Endothelial cell of umbilical vein (primary cell): ENCODE measurements at regions not wholly inside any gene's neighbourhood (a gene's known extent, or its start where the extent isn't known, plus 50 kb on each side); places are given as distances from the start of the nearest gene placed in this dataset.

Source experiments
- BruUV-seq: library from RNA; stranded (reverse); fragments of 400-500 nt; replicated peaks from 2 replicates; lab custom pipeline; 2021; lab: Mats Ljungman, UMichigan
- CTCF ChIA-PET: fragments of 300-600, 350-600 bp; sonication (Branson Sonifier 250); formaldehyde crosslinking; loops from one replicate; lab custom pipeline; 2021; ENCODE audit warnings: antibody characterized with exemption, inconsistent platforms; lab: Charles Lee
- POLR2A ChIA-PET: fragments of 300-600, 350-600 bp; sonication (Branson Sonifier 250); formaldehyde crosslinking; loops from one replicate; lab custom pipeline; 2021; ENCODE audit warnings: antibody characterized with exemption, inconsistent platforms; lab: Charles Lee
- DNase-seq: peaks from one replicate; pipeline ENCODE4 v3.0.0-alpha.2; 2011; ENCODE audit warnings: low read depth, low spot score
- FAIRE-seq: peaks from 2 replicates; lab custom pipeline; 2011; peaks lifted over from hg19 to GRCh38; lab: Jason Lieb, UNC
- H2AFZ ChIP-seq: 2 replicates; pipeline ENCODE4 v1.6.0; 2012; ENCODE audit warnings: low read depth, low read length, control low read depth, inconsistent platforms
- H3K27ac ChIP-seq: 2 replicates; pipeline ENCODE4 v1.5.1; 2011; ENCODE audit warnings: low read depth, mild to moderate bottlenecking, control low read depth, low read length, moderate library complexity; ENCODE audit not compliant: insufficient read depth
- H3K27me3 ChIP-seq, 2 experiments: 2 replicates each; pipeline versions ENCODE4 v1.6.0 to v1.6.1; 2011; ENCODE audit warnings: low read length in 2 of 2, mixed read lengths in 1 of 2; ENCODE audit not compliant: control insufficient read depth in 2 of 2, insufficient read depth in 2 of 2
- H3K36me3 ChIP-seq, 2 experiments: 2 replicates in 1 of 2; 3 replicates in 1 of 2; pipeline ENCODE4 v1.5.1; 2011; ENCODE audit warnings: low read length in 2 of 2, mild to moderate bottlenecking in 1 of 2, moderate library complexity in 1 of 2; ENCODE audit not compliant: control insufficient read depth in 2 of 2, insufficient read depth in 2 of 2; ENCODE audit errors: extremely low read depth in 1 of 2
- H3K4me1 ChIP-seq: 3 replicates; pipeline ENCODE4 v1.5.1; 2011; ENCODE audit warnings: mild to moderate bottlenecking, low read length; ENCODE audit not compliant: control insufficient read depth, insufficient read depth; ENCODE audit errors: extremely low read depth
- H3K4me2 ChIP-seq: 2 replicates; pipeline ENCODE4 v1.6.1; 2011; ENCODE audit warnings: low read length, control low read depth, mixed read lengths; ENCODE audit not compliant: insufficient read depth
- H3K4me3 ChIP-seq, 3 experiments: fragments of 200-600 bp in 1 of 3; sonication (generic), shearing (Covaris generic) in 1 of 3; replicated peaks in 1 of 3; 2 replicates each; pipeline ENCODE4 v1.5.1; 2011 to 2016; ENCODE audit warnings: control low read depth in 3 of 3, low read length in 3 of 3, mild to moderate bottlenecking in 2 of 3, inconsistent platforms in 1 of 3, low read depth in 1 of 3, moderate library complexity in 1 of 3; ENCODE audit not compliant: insufficient read depth in 1 of 3
- H3K79me2 ChIP-seq: 2 replicates; pipeline ENCODE4 v1.6.0; 2012; ENCODE audit warnings: low read length, inconsistent platforms; ENCODE audit not compliant: control insufficient read depth, insufficient read depth
- H3K9ac ChIP-seq: replicated peaks from 2 replicates; pipeline ENCODE3; 2011; ENCODE audit warnings: low read length, control low read depth; ENCODE audit not compliant: insufficient read depth; ENCODE audit errors: extremely low read depth
- H3K9me1 ChIP-seq: replicated peaks from 3 replicates; pipeline ENCODE4 v1.6.0; 2011; ENCODE audit warnings: mild to moderate bottlenecking, low read length; ENCODE audit not compliant: control insufficient read depth, insufficient read depth; ENCODE audit errors: extremely low read depth
- H3K9me3 ChIP-seq: replicated peaks from 2 replicates; pipeline ENCODE4 v1.5.1; 2012; ENCODE audit warnings: low read length, inconsistent platforms; ENCODE audit not compliant: control insufficient read depth, insufficient read depth
- H4K20me1 ChIP-seq: replicated peaks from 2 replicates; pipeline ENCODE3; 2011; ENCODE audit warnings: mild to moderate bottlenecking, low read length; ENCODE audit not compliant: control insufficient read depth, insufficient read depth; ENCODE audit errors: extremely low read depth
- CTCF ChIP-seq, 2 donors: IDR thresholded peaks; 1 replicate in 1 of 2; 2 replicates in 1 of 2; pipeline ENCODE4 v1.5.1; 2011; ENCODE audit warnings: low read length in 2 of 2, mild to moderate bottlenecking in 2 of 2, moderate library complexity in 2 of 2, control low read depth in 1 of 2, inconsistent platforms in 1 of 2, low read depth in 1 of 2; ENCODE audit not compliant: insufficient read depth in 1 of 2; ENCODE audit errors: extremely low read depth in 1 of 2
- EZH2 ChIP-seq: IDR thresholded peaks from 2 replicates; pipeline ENCODE4 v1.6.1; 2012; ENCODE audit warnings: borderline replicate concordance, low read depth, mild to moderate bottlenecking, moderate library complexity, low read length, inconsistent platforms; ENCODE audit not compliant: severe bottlenecking
- FOS ChIP-seq: IDR thresholded peaks from 2 replicates; pipeline ENCODE4 v1.6.1; 2011; ENCODE audit warnings: mild to moderate bottlenecking, low read length, moderate library complexity, borderline replicate concordance; ENCODE audit not compliant: insufficient read depth
- GATA2 ChIP-seq: IDR thresholded peaks from 2 replicates; pipeline ENCODE4 v1.7.0; 2011; ENCODE audit warnings: low read depth, mild to moderate bottlenecking, moderate library complexity, mixed read lengths, low read length; ENCODE audit not compliant: insufficient read length, insufficient read depth
- JUN ChIP-seq: IDR thresholded peaks from 2 replicates; pipeline ENCODE4 v1.6.1; 2011; ENCODE audit warnings: borderline replicate concordance, low read depth; ENCODE audit not compliant: insufficient read length, insufficient read depth
- MAX ChIP-seq: IDR thresholded peaks from 2 replicates; pipeline ENCODE4 v1.6.1; 2011; ENCODE audit not compliant: insufficient read depth, insufficient read length
- MYC ChIP-seq: IDR thresholded peaks from one replicate; pipeline ENCODE4 v1.6.1; 2011; ENCODE audit warnings: mild to moderate bottlenecking, low read depth, low read length
- POLR2A ChIP-seq: IDR thresholded peaks from 2 replicates; pipeline ENCODE4 v1.6.1; 2012; ENCODE audit warnings: low read depth, mild to moderate bottlenecking, control low read depth, low read length
- POLR2AphosphoS5 ChIP-seq: IDR thresholded peaks from 2 replicates; pipeline ENCODE4 v1.6.1; 2012; ENCODE audit warnings: low read depth, mild to moderate bottlenecking, control low read depth, low read length, moderate library complexity; ENCODE audit not compliant: insufficient read depth
- dilution Hi-C: fragments of 300-500 bp; cut with MboI; formaldehyde crosslinking; loops from one replicate; pipeline ENCODE4 v1.15.0; 2019; ENCODE audit warnings: low sequenced_read_pairs; ENCODE audit not compliant: extremely low pct_ligation_motif_present
- intact Hi-C: fragments of 100-400 bp; cut with micrococcal nuclease; formaldehyde crosslinking; loops from one replicate; pipeline ENCODE4 v1.10.0; 2022

DNA sequence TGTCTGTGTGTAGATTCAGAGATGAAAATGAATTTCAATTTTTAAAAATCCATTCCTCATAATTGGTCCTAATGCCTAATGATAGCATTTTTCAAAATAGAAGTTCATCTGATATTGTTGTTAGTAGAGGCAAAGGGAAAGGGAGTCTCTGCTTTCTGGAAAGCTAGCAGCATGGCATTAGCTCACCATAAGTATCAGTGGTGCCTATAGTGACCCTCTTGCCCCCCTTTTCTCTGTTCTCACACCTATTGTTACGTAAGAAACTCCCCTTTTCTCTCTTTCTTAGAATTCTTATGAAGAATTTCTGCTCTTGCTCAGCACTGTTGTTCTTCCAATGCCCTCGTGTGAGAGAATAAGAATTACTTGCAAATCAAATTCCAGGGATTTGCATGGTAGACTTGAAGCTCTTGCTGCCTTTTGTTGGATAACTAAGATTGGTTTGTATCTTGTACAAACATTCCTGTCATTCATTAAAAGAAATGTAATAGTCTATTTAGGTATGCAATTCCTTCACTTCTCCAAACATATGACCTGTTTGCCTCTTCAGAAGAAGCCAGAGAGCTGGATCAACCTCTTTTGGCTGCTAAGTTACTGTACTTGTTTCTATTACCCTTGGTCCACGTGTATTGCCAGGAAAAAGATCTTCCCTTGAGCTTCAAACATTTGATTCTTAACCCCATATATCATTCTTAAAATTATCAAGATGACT, 69.2 kb upstream of the MAGI3 start:
- no TSS peak for BruUV-seq
- H3K27me3 ChIP-seq, result no peaks in the 10 kb centered on the region
- no peak overlapping the region for H3K27ac ChIP-seq
- CTCF ChIA-PET, result no interaction called here
- POLR2A ChIA-PET, result no interaction called here
- H3K4me3 ChIP-seq, result no peak overlapping the region
- dilution Hi-C loops, result no loop called here
- H3K4me2 ChIP-seq, result no peak overlapping the region
- H3K9me3 ChIP-seq, result no peaks in the 10 kb centered on the region
- H3K79me2 ChIP-seq, result no peaks in the 10 kb centered on the region
- H3K9ac ChIP-seq, result no peak overlapping the region
- no peaks in the 10 kb centered on the region for H3K4me1 ChIP-seq
- no peak overlapping the region for H2AFZ ChIP-seq
- H3K36me3 ChIP-seq, result no peaks in the 10 kb centered on the region
- no peak for TF ChIP-seq POLR2A
- TF ChIP-seq EZH2, result no peak
- no peak for TF ChIP-seq POLR2AphosphoS5
- no peak for TF ChIP-seq MAX
- TF ChIP-seq FOS, result no peak
- TF ChIP-seq JUN, result no peak
- no peak for TF ChIP-seq MYC
- no peak for TF ChIP-seq CTCF (IDR thresholded peaks at IDR 0.05; ENCODE audit: extremely low read depth in 1 of 2, insufficient read depth in 1 of 2, low read depth in 1 of 2, low read length in 2 of 2)
- no peak for TF ChIP-seq GATA2
- DNase-seq, result no peak
- intact Hi-C loops, result no loop called here
- peak; percentile 28 for FAIRE-seq
- no peaks in the 10 kb centered on the region for H4K20me1 ChIP-seq
- H3K9me1 ChIP-seq, result no peaks in the 10 kb centered on the region
